IMR-90 (cell line): ENCODE measurements at regions not wholly inside any gene's neighbourhood (a gene's known extent, or its start where the extent isn't known, plus 50 kb on each side); places are given as distances from the start of the nearest gene placed in this dataset.

Experiments
- ATAC-seq: fragments of 200-7000 bp; cut with Tn5 transposase; 2 replicates; pipeline ENCODE4 v1.9.1; 2020; ENCODE audit warnings: low read depth, mild to moderate bottlenecking, moderate library complexity
- BruUV-seq: library from RNA; stranded (reverse); fragments of 400-500 nt; replicated peaks from 2 replicates; lab custom pipeline; 2021; lab: Mats Ljungman, UMichigan
- CTCF ChIA-PET: fragments of 300-600 bp; formaldehyde crosslinking; extraction: SDS; loops from one replicate; lab custom pipeline; 2021; ENCODE audit warnings: antibody characterized with exemption; lab: Yijun Ruan, JAX
- POLR2A ChIA-PET: fragments of 300-600 bp; sonication (Branson Sonifier 250); formaldehyde crosslinking; loops from one replicate; lab custom pipeline; 2022; ENCODE audit warnings: antibody characterized with exemption; ENCODE audit not compliant: unreplicated experiment; lab: Charles Lee
- DNase-seq: peaks from one replicate; pipeline ENCODE4 v3.0.0; 2013
- H2AFZ ChIP-seq: replicated peaks from 2 replicates; pipeline ENCODE3; 2013; ENCODE audit warnings: low read length, mild to moderate bottlenecking; ENCODE audit not compliant: poor library complexity
- H2AK5ac ChIP-seq: 2 replicates; pipeline ENCODE4 v1.6.1; 2013; ENCODE audit warnings: low read depth, low read length, inconsistent platforms
- H2AK9ac ChIP-seq: replicated peaks from 2 replicates; pipeline ENCODE3; 2013; ENCODE audit warnings: mild to moderate bottlenecking, low read depth, low read length, moderate library complexity; ENCODE audit not compliant: poor library complexity
- H2BK120ac ChIP-seq: 2 replicates; pipeline ENCODE4 v1.6.1; 2013; ENCODE audit warnings: low read depth, low read length, inconsistent platforms
- H2BK15ac ChIP-seq: 3 replicates; pipeline ENCODE4 v1.6.1; 2013; ENCODE audit warnings: low read depth, low read length, inconsistent platforms
- H2BK20ac ChIP-seq: 2 replicates; pipeline ENCODE4 v1.6.1; 2013; ENCODE audit warnings: low read depth, mild to moderate bottlenecking, inconsistent platforms, low read length, moderate library complexity
- H2BK5ac ChIP-seq: 2 replicates; pipeline ENCODE4 v1.6.1; 2013; ENCODE audit warnings: mild to moderate bottlenecking, low read depth, low read length, inconsistent platforms; ENCODE audit not compliant: poor library complexity, severe bottlenecking
- H3K14ac ChIP-seq: replicated peaks from 2 replicates; pipeline ENCODE4 v1.6.1; 2013; ENCODE audit warnings: low read depth, low read length, inconsistent platforms
- H3K18ac ChIP-seq: 2 replicates; pipeline ENCODE4 v1.6.1; 2013; ENCODE audit warnings: low read depth, low read length, control low read depth
- H3K23ac ChIP-seq: 2 replicates; pipeline ENCODE4 v1.6.1; 2013; ENCODE audit warnings: low read depth, low read length, inconsistent platforms
- H3K27ac ChIP-seq: 2 replicates; pipeline ENCODE4 v1.5.1; 2013; ENCODE audit warnings: mild to moderate bottlenecking, control low read depth, low read length; ENCODE audit not compliant: insufficient read depth
- H3K27me3 ChIP-seq: 2 replicates; pipeline ENCODE4 v1.6.1; 2013; ENCODE audit warnings: low read length; ENCODE audit not compliant: control insufficient read depth, insufficient read depth
- H3K36me3 ChIP-seq: 2 replicates; pipeline ENCODE4 v1.6.1; 2013; ENCODE audit warnings: low read length, mixed read lengths; ENCODE audit not compliant: control insufficient read depth, insufficient read depth
- H3K4ac ChIP-seq: 2 replicates; pipeline ENCODE4 v1.6.1; 2013; ENCODE audit warnings: low read depth, low read length, inconsistent platforms
- H3K4me1 ChIP-seq: 2 replicates; pipeline ENCODE4 v1.6.1; 2013; ENCODE audit warnings: low read length, mixed read lengths; ENCODE audit not compliant: control insufficient read depth, insufficient read depth
- H3K4me2 ChIP-seq: 2 replicates; pipeline ENCODE4 v1.6.1; 2013; ENCODE audit warnings: low read depth, mild to moderate bottlenecking, control low read depth, low read length, moderate library complexity
- H3K4me3 ChIP-seq: 2 replicates; pipeline ENCODE4 v1.5.1; 2013; ENCODE audit warnings: low read depth, mild to moderate bottlenecking, control low read depth, low read length, moderate library complexity; ENCODE audit not compliant: insufficient read depth
- H3K56ac ChIP-seq: 2 replicates; pipeline ENCODE4 v1.6.1; 2013; ENCODE audit warnings: low read length, inconsistent platforms; ENCODE audit not compliant: insufficient read depth; ENCODE audit errors: extremely low read depth
- H3K79me1 ChIP-seq, 2 experiments: 2 replicates each; pipeline ENCODE4 v1.6.1; 2013; ENCODE audit warnings: low read length in 2 of 2, inconsistent platforms in 1 of 2, low read depth in 1 of 2
- H3K9ac ChIP-seq: 2 replicates; pipeline ENCODE4 v1.6.1; 2013; ENCODE audit warnings: low read depth, low read length, control low read depth
- H3K9me1 ChIP-seq: 2 replicates; pipeline ENCODE4 v1.6.1; 2013; ENCODE audit warnings: low read length, inconsistent platforms; ENCODE audit not compliant: insufficient read depth
- H3K9me3 ChIP-seq: 2 replicates; pipeline ENCODE4 v1.6.1; 2013; ENCODE audit warnings: low read length; ENCODE audit not compliant: control insufficient read depth, insufficient read depth
- H4K20me1 ChIP-seq: 2 replicates; pipeline ENCODE4 v1.6.1; 2013; ENCODE audit warnings: low read length, inconsistent platforms; ENCODE audit not compliant: insufficient read depth
- H4K5ac ChIP-seq: 2 replicates; pipeline ENCODE4 v1.6.1; 2013; ENCODE audit warnings: mild to moderate bottlenecking, low read depth, low read length, control low read depth
- H4K8ac ChIP-seq, 2 experiments: 2 replicates each; pipeline ENCODE4 v1.6.1; 2013; ENCODE audit warnings: low read depth in 2 of 2, low read length in 2 of 2, control low read depth in 1 of 2, inconsistent platforms in 1 of 2
- H4K91ac ChIP-seq: 2 replicates; pipeline ENCODE4 v1.6.1; 2013; ENCODE audit warnings: low read depth, low read length, inconsistent platforms; ENCODE audit not compliant: insufficient read depth
- BHLHE40 ChIP-seq: fragments of 150-350 bp; IDR thresholded peaks from 2 replicates; pipeline ENCODE4 v1.6.1; 2016; ENCODE audit warnings: mild to moderate bottlenecking, low read depth, low read length
- FOS ChIP-seq: fragments of 150-350 bp; IDR thresholded peaks from 2 replicates; pipeline ENCODE4 v1.6.1; 2016; ENCODE audit warnings: low read depth, low read length
- MXI1 ChIP-seq: IDR thresholded peaks from 2 replicates; pipeline ENCODE4 v1.6.1; 2012; ENCODE audit warnings: low read depth, mild to moderate bottlenecking, low read length, moderate library complexity, borderline replicate concordance
- NFE2L2 ChIP-seq: fragments of 150-350 bp; IDR thresholded peaks from 2 replicates; pipeline ENCODE4 v1.6.1; 2016; ENCODE audit warnings: low read depth, mild to moderate bottlenecking, low read length
- RFX5 ChIP-seq: IDR thresholded peaks from 2 replicates; pipeline ENCODE4 v1.8.0; 2012; ENCODE audit warnings: low read depth, mild to moderate bottlenecking, low read length, moderate library complexity
- SMC3 ChIP-seq: fragments of 150-350 bp; IDR thresholded peaks from 2 replicates; pipeline ENCODE4 v1.6.1; 2016; ENCODE audit warnings: low read depth, mild to moderate bottlenecking, antibody characterized with exemption, low read length, moderate library complexity
- WGBS, 2 experiments: methylation state at CpG; one replicate each; pipeline versions ENCODE4 v1.1.5 to v1.1.7; 2013; ENCODE audit warnings: missing lambda C conversion rate in 2 of 2; ENCODE audit not compliant: insufficient read length in 1 of 2; ENCODE audit errors: extremely low coverage in 2 of 2; 5-methylcytosine and 5-hydroxymethylcytosine counted together
- dilution Hi-C: fragments of 300-500 bp; cut with HindIII; formaldehyde crosslinking; loops from one replicate; pipeline ENCODE4 v1.14.3; 2018; ENCODE audit warnings: low sequenced_read_pairs; ENCODE audit not compliant: unreplicated experiment
- in situ Hi-C: fragments of 300-500 bp; cut with MboI; formaldehyde crosslinking; loops from 3 replicates; pipeline ENCODE4 v1.14.3; 2019; ENCODE audit warnings: low sequenced_read_pairs, inconsistent platforms, mixed read lengths
- intact Hi-C: fragments of 100-400 bp; cut with micrococcal nuclease; formaldehyde crosslinking; loops from 2 replicates; pipeline ENCODE4 v1.10.0; 2022

DNA sequence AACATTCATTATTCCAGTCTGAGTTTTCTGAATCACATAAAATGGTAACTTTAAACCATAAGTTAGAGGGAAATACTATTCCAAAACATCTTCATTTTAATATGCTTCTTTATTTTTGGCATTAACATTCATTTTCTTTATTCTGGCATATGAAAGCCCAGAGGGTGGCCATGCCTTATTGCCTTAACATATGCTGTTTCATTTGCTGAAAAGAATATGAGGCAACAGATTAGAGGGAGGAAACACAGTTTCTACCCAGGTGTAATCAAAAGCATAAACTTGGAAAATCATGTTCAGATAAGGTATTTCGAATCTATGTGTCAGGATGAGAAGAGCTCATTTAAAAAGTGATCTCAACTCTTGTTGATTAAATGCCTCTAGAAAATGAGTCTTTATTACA lies 379.9 kb upstream of the DSEL start:
- no peak for ATAC-seq
- H2BK120ac ChIP-seq, result no peak overlapping the region
- no peak overlapping the region for H3K4ac ChIP-seq
- H3K9me3 ChIP-seq, result no peaks in the 10 kb centered on the region
- H2BK20ac ChIP-seq, result no peak overlapping the region
- no peak overlapping the region for H3K14ac ChIP-seq
- no peak overlapping the region for H2AK5ac ChIP-seq
- H3K56ac ChIP-seq, result no peak overlapping the region
- no peak for TF ChIP-seq NFE2L2
- no peak for TF ChIP-seq MXI1
- no peak for TF ChIP-seq RFX5
- TF ChIP-seq BHLHE40, result no peak
- TF ChIP-seq SMC3, result no peak
- no peak for TF ChIP-seq FOS
- H4K8ac ChIP-seq, result no peak overlapping the region
- BruUV-seq, result no TSS peak
- H3K9ac ChIP-seq, result no peak overlapping the region
- ChIA-PET CTCF (no interaction called here), POLR2A (no interaction called here)
- no peak overlapping the region for H2BK5ac ChIP-seq
- H4K20me1 ChIP-seq, result no peaks in the 10 kb centered on the region
- H3K27me3 ChIP-seq, result no peaks in the 10 kb centered on the region
- no peak overlapping the region for H3K23ac ChIP-seq
- H3K27ac ChIP-seq, result no peak overlapping the region
- no peaks in the 10 kb centered on the region for H3K79me1 ChIP-seq
- 67% methylated on average over 1 of the region's 1 CpG; no CpG with 5 or more reads in 1 of the 2 experiments for WGBS, 2 experiments
- no peak overlapping the region for H3K18ac ChIP-seq
- H3K4me3 ChIP-seq, result no peak overlapping the region
- no peaks in the 10 kb centered on the region for H3K36me3 ChIP-seq
- H3K9me1 ChIP-seq, result no peaks in the 10 kb centered on the region
- DNase-seq, result no peak
- H4K5ac ChIP-seq, result no peak overlapping the region
- H4K91ac ChIP-seq, result no peak overlapping the region
- no peak overlapping the region for H2AFZ ChIP-seq
- no peaks in the 10 kb centered on the region for H3K4me1 ChIP-seq
- no peak overlapping the region for H2BK15ac ChIP-seq
- H3K4me2 ChIP-seq, result no peak overlapping the region
- in situ Hi-C loops, result no loop called here
- dilution Hi-C loops, result no loop called here
- intact Hi-C loops, result no loop called here
- H2AK9ac ChIP-seq, result no peak overlapping the region
